ENCODE measurements at regions not wholly inside any gene's neighbourhood (a gene's known extent, or its start where the extent isn't known, plus 50 kb on each side); places are given as distances from the start of the nearest gene placed in this dataset.
"Not testable (repeated sequence)": the region's sequence is repeated elsewhere in the genome, so short reads cannot be mapped to it uniquely, and the experiment has no call there.

DNA sequence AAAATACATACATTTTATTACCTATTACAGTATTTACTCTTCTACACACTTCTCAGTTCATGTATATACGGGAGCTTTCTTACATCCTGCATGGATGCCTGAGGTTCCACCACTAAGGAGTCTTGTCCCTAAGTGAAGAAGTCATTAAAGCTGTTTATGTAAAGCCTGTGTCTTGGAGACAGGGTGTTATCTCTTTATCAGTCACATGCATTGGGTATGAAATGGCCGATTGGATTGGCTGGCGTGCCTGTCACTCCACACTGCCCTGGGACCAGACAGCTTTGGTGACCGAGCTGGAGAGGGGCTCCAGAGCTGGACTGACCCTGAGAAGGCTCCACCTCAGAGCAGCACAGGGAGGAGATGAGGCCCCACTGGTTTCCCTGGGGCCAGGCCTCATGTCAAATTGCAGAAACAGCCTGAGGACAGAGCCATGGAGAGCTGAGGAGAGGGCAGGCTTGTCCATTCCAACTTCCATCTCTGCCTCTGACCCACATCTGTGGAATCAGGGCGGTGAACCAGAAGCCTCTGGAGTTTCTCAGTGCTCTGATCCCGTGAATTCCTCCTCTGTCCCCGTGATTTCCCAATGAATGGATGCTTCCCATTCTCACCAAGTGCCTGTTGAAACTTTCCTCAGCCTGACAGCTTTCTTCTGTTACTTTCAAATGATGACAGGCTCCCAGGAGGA is 628.8 kb downstream of the PRIM2 start:
- not testable (repeated sequence) for H3K4me3 ChIP-seq (ENCODE audit: low read depth, low read length)
- peak; percentile 2 for DNase-seq (ENCODE audit: low read depth)

DNA sequence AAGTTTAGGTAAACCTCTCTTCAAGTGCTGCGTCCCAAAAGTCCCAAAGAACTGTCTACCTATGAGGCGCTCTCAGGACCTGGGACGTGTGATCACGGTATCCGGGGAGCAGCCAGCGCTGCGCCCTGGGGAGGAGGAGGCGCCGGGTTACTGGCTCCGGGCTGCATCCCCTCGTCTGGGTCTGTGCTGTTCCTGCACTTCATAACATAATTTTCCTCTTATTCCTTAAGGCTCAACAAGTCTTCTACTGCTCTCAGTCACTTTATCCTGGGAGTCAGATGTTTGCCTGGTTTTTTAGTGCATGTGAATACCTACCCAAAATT is 629.3 kb downstream of the PRIM2 start:
- not testable (repeated sequence) for H3K4me3 ChIP-seq (ENCODE audit: low read depth, low read length); DNase-seq (ENCODE audit: low read depth)

DNA sequence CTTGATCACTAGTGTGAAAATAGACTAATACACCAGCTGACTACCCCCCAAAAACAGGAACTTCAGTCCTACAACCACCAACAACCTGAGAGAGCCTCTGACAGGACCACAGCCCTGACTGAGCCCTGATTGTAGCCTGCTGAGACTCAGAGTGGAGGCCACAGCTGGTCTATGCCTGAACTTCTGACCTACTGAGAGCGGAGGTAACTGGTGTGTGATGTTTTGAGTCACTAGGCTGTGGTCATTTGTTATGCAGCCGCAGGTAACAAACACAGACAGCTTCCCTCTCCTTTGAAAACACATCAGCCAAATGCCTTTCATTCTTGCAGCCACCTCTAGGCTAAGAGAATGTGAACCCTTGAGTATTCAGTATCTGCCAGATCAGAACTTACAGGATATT is 631.1 kb downstream of the PRIM2 start:
- H3K4me3 ChIP-seq (ENCODE audit: low read depth, low read length); DNase-seq (ENCODE audit: low read depth): not testable (repeated sequence)

DNA sequence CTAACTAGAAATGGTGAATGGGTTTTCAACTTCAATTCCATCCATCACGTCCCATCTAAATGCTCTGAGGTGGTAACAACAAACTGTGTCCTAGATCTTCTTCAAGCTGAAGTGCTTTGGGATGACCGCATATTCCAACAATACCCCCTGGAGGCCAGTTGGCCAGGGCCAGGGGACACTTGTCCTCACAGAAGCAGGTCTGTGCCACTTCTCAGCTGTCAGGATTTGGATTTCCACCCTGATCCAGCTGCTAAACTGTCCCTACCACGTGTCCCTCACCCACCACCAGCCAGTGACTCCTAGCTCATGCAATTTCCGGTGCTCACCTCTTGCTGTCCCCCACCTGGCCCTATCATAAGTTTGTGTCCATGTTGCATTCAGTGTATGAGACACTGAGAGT is 633.0 kb downstream of the PRIM2 start:
- H3K4me3 ChIP-seq (ENCODE audit: low read depth, low read length) = not testable (repeated sequence)

DNA sequence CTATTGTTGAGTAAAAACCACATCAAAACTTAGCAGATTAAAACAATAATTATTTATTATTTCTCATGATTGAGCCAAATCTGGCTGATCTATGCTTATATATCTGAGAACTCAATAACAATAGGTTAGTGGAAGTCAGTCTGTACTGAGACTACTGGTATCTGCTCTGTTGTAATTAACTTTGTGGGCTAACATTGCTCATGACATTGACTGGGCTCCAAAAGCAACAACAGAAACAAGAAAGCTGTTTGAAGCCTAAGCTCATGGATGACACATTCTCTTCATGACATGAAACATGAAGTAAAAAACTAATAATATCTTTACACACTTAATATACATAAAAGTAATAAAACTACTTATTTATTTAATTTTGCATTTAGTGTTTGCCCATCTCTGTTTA is 649.3 kb downstream of the PRIM2 start:
- not testable (repeated sequence) for H3K4me3 ChIP-seq (ENCODE audit: low read depth, low read length); DNase-seq (ENCODE audit: low read depth)

More for the DNA sequence above, 633.0 kb downstream of the PRIM2 start:
- DNase-seq (ENCODE audit: low read depth) = not testable (repeated sequence)

DNA sequence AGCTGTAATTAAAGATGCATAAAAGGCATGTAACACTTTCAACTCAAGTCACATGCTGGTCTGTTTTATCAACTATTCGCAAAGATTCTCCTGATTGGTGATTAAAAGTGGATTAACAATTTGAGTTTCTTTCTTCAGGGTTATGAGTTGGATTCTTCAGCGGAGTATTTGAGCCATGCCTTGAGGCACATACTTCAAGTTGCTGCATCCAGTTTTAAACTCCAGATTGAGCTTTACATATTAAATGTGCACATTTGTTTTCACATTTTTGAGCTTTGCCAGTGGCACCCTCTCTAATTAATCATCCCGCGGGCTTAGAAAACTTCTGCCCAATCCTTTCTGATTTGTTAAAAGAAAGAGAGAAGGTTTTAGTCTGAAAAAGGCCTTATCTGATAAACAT is 654.5 kb downstream of the PRIM2 start:
- not testable (repeated sequence) for DNase-seq (ENCODE audit: low read depth); H3K4me3 ChIP-seq (ENCODE audit: low read depth, low read length)

DNA sequence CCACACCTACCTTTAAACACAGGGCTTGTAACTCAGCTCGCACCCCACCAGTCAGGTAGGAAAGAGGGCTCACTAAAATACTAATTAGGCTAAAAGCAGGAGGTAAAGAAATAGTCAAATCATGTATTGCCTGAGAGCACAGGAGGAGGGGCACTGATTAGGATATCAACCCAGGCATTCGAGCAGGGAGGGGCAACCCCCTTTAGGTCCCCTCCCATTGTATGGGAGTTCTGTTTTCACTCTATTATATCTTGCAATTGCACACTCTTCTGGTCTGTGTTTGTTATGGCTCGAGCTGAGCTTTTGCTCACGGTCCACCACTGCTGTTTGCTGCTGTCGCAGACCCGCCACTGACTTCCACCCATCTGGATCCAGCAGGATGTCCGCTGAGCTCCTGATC is 657.2 kb downstream of the PRIM2 start:
- DNase-seq (ENCODE audit: low read depth) = no peak
- no peak overlapping the region for H3K4me3 ChIP-seq (ENCODE audit: low read depth, low read length)
- TF ChIP-seq, protein P1, sequence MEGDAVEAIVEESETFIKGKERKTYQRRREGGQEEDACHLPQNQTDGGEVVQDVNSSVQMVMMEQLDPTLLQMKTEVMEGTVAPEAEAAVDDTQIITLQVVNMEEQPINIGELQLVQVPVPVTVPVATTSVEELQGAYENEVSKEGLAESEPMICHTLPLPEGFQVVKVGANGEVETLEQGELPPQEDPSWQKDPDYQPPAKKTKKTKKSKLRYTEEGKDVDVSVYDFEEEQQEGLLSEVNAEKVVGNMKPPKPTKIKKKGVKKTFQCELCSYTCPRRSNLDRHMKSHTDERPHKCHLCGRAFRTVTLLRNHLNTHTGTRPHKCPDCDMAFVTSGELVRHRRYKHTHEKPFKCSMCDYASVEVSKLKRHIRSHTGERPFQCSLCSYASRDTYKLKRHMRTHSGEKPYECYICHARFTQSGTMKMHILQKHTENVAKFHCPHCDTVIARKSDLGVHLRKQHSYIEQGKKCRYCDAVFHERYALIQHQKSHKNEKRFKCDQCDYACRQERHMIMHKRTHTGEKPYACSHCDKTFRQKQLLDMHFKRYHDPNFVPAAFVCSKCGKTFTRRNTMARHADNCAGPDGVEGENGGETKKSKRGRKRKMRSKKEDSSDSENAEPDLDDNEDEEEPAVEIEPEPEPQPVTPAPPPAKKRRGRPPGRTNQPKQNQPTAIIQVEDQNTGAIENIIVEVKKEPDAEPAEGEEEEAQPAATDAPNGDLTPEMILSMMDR (IDR thresholded peaks at IDR 0.05; ENCODE audit: low read depth, low read length) = no peak
- TF ChIP-seq, protein P2, sequence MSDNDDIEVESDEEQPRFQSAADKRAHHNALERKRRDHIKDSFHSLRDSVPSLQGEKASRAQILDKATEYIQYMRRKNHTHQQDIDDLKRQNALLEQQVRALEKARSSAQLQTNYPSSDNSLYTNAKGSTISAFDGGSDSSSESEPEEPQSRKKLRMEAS (IDR thresholded peaks at IDR 0.05; ENCODE audit: low read depth, low read length) = no peak
- TF ChIP-seq POLR2A (IDR thresholded peaks at IDR 0.05; ENCODE audit: extremely low read depth, insufficient read length) = no peak
- TF ChIP-seq MYC (IDR thresholded peaks at IDR 0.05; ENCODE audit: low read depth, low read length) = no peak

DNA sequence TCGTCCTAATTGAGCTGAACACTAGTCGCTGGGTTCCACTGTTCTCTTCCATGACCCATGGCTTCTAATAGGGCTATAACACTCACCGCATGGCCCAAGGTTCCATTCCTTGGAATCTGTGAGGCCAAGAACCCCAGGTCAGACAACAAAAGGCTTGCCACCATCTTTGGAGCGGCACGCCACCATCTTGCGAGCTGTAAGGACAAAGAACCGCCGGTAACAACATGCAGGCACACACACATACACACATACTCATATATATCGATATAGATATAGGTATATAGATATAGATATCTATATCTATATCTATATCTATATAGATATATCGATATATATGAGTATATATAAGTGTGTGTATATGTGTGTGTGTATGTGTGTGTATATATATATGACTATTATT is 657.7 kb downstream of the PRIM2 start:
- DNase-seq (ENCODE audit: low read depth); H3K4me3 ChIP-seq (ENCODE audit: low read depth, low read length): not testable (repeated sequence)

DNA sequence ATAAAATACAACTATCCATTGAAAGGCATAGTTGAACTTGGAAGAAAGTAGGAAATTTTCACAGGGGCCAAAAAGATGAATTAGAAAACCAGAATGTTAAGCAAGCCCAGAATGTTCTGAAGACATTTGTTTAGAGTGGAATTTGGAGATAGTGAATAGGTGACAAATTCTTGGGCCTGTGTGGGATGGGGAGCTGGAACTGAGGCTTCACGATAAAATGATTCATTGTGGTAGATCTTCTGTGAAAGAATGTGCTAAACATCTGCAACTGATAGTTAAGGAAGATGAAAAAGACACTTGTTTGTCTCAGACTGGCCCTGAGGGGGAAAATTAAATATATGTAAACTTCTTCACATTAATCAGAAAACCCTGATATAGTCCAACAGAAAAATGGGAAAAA is 658.9 kb downstream of the PRIM2 start:
- DNase-seq (ENCODE audit: low read depth); H3K4me3 ChIP-seq (ENCODE audit: low read depth, low read length): not testable (repeated sequence)

DNA sequence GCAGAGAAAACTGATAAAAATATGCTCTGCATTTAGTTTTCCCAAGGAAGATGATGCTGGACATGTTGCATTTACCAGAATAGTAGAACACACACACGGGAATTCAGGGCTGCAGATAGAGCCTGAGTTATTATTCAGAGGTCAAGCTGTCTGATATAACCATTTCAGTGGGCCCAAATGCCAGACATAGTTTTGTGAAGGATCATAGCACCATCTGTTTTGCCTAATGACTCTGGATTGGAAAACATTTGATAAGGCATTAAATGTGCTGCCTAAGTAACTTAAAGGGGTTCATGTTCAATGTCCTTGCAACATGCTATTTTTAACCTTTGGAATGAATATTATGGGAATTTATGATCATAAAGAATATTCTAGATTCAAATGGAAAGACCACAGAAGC is 666.2 kb downstream of the PRIM2 start:
- DNase-seq (ENCODE audit: low read depth); H3K4me3 ChIP-seq (ENCODE audit: low read depth, low read length): not testable (repeated sequence)

DNA sequence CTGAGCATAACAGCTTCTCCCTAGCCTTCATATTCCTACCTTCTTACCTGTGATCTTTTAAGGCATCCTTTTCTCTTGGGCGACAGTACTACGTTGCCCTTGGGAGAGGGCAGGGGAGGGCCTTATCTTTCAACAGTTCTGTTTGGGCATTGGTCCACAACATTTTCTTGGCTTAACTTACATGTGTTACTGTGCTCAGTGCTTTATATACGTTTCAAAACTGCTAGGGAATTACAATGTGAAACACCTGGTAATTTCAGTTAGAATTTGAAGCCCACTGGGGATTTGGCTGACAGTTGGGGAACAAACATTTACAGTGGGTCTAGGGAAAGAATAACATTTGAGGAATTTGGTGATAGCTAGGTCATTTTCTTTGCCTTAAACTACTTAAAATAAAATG is 667.1 kb downstream of the PRIM2 start:
- DNase-seq (ENCODE audit: low read depth); H3K4me3 ChIP-seq (ENCODE audit: low read depth, low read length): not testable (repeated sequence)

DNA sequence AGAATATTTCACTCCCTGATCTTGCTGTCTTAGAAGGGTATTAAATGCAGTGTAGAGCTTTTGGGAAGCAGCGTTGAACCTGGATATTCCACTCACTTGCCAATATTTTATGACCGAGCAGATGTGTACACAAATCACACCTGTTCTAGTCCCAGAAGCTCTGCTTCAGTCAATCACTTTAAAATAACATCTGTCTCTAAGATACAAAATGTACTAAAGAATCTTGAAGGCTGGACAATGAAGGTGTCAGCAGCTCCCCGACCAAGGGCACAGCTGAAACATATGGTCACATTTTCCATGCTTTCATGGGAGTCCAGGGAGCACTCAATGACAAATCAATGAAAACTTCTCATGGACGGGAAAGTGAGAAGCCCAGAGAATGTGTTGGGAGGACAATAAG is 668.3 kb downstream of the PRIM2 start:
- DNase-seq (ENCODE audit: low read depth); H3K4me3 ChIP-seq (ENCODE audit: low read depth, low read length): not testable (repeated sequence)

DNA sequence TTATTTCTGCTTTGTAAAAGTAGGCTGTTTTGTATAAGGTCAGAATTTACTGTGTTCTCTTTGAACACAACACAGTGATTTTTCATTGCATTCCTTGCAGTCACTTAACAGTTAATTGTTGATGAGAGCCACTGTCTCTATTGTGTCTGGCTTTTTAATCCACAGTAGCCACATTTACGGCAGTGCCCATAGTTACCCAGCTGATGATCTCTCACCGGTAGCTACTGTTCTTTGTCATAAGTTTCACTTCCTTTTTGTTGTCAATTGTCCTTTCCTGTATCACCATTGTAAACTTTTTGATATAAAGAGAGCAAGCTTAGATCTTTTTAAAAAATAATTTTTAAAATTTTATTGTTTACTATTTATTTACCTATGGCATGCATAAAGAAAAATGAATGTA is 669.2 kb downstream of the PRIM2 start:
- H3K4me3 ChIP-seq (ENCODE audit: low read depth, low read length) = not testable (repeated sequence)
- DNase-seq (ENCODE audit: low read depth) = peak; percentile 22

DNA sequence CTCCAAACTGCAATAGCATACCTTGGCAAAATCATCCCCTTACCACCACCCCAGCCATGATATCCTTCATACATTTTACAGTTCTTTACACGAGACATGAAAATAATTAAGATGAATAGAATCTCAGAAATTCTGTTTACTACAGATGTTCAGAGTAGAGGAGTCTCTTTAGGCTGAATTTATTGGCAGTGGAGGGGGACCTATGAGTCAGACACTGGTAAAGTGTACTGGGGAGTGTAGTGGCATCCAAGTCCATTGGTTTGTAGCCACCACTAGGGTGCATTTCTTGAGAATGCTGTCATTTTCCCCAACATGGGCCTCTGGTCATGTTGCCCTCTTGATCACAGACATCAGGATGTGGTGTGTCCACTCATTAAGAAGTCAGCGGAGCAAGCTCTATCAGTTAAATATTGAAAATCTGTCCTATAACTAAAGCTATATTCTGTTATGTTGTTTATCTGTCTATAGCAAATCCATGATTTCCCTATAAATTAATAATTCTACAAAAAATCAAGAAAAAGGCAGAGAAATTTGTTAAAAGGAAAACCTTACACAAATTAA is 672.2 kb downstream of the PRIM2 start:
- not testable (repeated sequence) for DNase-seq (ENCODE audit: low read depth); H3K4me3 ChIP-seq (ENCODE audit: low read depth, low read length)

DNA sequence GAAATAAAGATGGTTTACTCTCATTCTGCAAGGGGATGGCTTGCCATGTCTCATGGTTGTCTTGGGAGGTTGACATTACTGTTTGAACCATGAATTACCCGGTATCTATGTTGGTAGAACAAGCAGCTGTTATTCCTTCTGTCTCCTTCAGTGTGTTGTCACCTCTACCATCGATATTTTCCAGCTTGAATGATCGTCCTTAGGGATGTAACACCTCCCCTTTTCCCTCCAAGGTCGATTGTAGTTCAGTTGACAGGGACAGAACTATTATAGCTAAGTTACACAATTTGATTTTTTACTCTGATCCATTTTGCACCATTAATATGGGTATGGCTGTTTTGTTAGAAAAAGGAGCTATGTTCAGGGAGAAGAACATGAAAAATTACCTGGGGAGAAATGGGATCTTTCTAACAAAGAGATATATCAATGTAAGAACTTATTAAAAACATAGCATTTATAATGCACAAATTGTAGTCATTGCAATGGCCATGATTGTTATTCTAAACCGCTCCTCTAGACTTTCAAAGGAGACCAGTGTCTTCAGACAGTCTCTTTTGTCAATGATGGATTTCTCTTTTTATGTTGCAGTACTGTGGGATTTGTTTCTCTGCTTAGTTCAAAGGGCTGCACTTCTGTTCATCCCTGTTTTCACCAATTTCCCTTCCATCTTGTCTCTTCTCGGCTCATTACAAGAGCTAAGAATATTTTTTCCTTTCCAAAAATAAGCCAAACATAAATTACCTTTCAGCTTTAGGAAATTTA is 681.6 kb downstream of the PRIM2 start:
- not testable (repeated sequence) for DNase-seq (ENCODE audit: low read depth)

DNA sequence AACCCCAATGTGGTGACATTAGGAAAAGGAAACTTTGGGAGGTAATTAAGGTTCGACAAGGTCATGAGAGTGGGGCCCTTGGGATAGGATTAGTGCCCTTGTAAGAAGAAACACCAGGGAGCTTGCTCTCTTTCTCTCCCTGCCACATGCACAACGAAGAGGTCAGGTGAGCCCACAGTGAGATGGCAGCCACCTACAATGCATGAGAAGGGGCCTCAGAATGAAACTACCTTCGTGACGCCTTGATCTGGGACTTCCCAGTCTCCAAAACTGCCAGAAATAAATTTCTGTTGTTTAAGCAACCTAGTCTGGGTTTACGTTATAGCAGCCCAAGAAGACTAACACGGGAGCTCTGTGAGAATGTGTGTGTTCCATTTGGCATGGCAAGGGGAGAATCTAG is 682.8 kb downstream of the PRIM2 start:
- not testable (repeated sequence) for DNase-seq (ENCODE audit: low read depth); H3K4me3 ChIP-seq (ENCODE audit: low read depth, low read length)

More for the DNA sequence above, 681.6 kb downstream of the PRIM2 start:
- not testable (repeated sequence) for H3K4me3 ChIP-seq (ENCODE audit: low read depth, low read length)
